ENCODE measurements at regions not wholly inside any gene's neighbourhood (a gene's known extent, or its start where the extent isn't known, plus 50 kb on each side); places are given as distances from the start of the nearest gene placed in this dataset.

DNA sequence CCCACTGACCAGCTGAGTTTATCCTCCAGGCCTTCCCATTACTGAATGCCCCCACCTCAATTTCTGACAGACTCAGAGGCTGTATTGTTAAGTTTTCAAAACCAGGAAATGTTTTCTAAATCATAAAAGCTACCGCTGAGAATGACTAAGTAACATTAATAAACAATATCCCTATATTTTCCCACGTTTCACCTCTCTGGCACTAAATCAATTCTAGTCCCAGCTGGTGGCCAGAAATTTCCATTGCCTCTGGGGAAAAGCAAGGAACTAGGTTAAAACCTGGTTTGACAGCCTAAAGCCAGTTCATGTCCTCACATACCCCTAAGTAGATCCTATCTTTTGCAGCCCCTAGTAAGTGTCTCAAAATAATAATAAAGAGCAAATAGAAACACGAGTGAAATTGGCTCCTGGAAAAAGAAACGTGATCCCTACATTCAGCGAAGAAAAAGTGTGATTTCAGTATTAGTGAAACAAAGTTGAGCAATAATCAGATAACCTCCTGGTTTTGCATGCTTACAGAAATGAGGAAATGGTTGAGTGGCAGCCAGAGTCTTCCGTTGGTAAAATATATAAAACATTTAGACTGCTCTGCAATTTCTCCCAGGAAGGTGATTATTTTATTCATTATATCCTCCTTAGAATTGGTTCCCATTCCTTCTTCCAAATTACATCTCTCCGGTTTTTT is 110.9 kb downstream of the ESM1 start:
- TF ChIP-seq, protein P1, sequence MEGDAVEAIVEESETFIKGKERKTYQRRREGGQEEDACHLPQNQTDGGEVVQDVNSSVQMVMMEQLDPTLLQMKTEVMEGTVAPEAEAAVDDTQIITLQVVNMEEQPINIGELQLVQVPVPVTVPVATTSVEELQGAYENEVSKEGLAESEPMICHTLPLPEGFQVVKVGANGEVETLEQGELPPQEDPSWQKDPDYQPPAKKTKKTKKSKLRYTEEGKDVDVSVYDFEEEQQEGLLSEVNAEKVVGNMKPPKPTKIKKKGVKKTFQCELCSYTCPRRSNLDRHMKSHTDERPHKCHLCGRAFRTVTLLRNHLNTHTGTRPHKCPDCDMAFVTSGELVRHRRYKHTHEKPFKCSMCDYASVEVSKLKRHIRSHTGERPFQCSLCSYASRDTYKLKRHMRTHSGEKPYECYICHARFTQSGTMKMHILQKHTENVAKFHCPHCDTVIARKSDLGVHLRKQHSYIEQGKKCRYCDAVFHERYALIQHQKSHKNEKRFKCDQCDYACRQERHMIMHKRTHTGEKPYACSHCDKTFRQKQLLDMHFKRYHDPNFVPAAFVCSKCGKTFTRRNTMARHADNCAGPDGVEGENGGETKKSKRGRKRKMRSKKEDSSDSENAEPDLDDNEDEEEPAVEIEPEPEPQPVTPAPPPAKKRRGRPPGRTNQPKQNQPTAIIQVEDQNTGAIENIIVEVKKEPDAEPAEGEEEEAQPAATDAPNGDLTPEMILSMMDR (IDR thresholded peaks at IDR 0.05) = no peak
- TF ChIP-seq POLR2A (IDR thresholded peaks at IDR 0.05) = no peak
